GM21526 (cell line): ENCODE measurements at regions not wholly inside any gene's neighbourhood (a gene's known extent, or its start where the extent isn't known, plus 50 kb on each side); places are given as distances from the start of the nearest gene placed in this dataset.

Source experiments
- ATAC-seq: cut with Tn5 transposase; IDR thresholded peaks from one replicate; pipeline ENCODE4 v1.9.1; 2021; ENCODE audit warnings: moderate library complexity; ENCODE audit not compliant: unreplicated experiment, low FRiP score

- ATAC-seq = no peak
Measured at GRCh38 chr14:101404426-101405170, 156.7 kb upstream of the DIO3 start.

GRCh38 chr14:101405171-101405883 lies 156.0 kb upstream of the DIO3 start:
- ATAC-seq = no peak

- no peak for ATAC-seq
Measured at GRCh38 chr14:101406921-101407320, 154.4 kb upstream of the DIO3 start.

- no peak for ATAC-seq
Measured at GRCh38 chr14:101407328-101407727, 154.0 kb upstream of the DIO3 start.

GRCh38 chr14:101408077-101408831 lies 153.0 kb upstream of the DIO3 start:
- ATAC-seq = no peak

- ATAC-seq = no peak
Measured at GRCh38 chr14:101409006-101409543, 152.2 kb upstream of the DIO3 start.

GRCh38 chr14:101410126-101410525 lies 151.2 kb upstream of the DIO3 start:
- no peak for ATAC-seq

GRCh38 chr14:101411151-101411550 lies 150.1 kb upstream of the DIO3 start:
- no peak for ATAC-seq

GRCh38 chr14:101411779-101412178 lies 149.5 kb upstream of the DIO3 start:
- no peak for ATAC-seq

- no peak for ATAC-seq
Measured at GRCh38 chr14:101412739-101413138, 148.6 kb upstream of the DIO3 start.

GRCh38 chr14:101417434-101417833 lies 143.9 kb upstream of the DIO3 start:
- ATAC-seq = no peak

GRCh38 chr14:101418601-101419000 lies 142.7 kb upstream of the DIO3 start:
- ATAC-seq = no peak

GRCh38 chr14:101426466-101426865 lies 134.8 kb upstream of the DIO3 start:
- ATAC-seq = no peak

- ATAC-seq = no peak
Measured at GRCh38 chr14:101428409-101428808, 132.9 kb upstream of the DIO3 start.

GRCh38 chr14:101435546-101435945 lies 125.7 kb upstream of the DIO3 start:
- no peak for ATAC-seq

- ATAC-seq = no peak
Measured at GRCh38 chr14:101439023-101439422, 122.3 kb upstream of the DIO3 start.

- no peak for ATAC-seq
Measured at GRCh38 chr14:101440496-101440895, 120.8 kb upstream of the DIO3 start.

GRCh38 chr14:101441710-101442109 lies 119.6 kb upstream of the DIO3 start:
- no peak for ATAC-seq

GRCh38 chr14:101442451-101442850 lies 118.8 kb upstream of the DIO3 start:
- no peak for ATAC-seq

GRCh38 chr14:101444116-101444515 lies 117.2 kb upstream of the DIO3 start:
- no peak for ATAC-seq

GRCh38 chr14:101445278-101445677 lies 116.0 kb upstream of the DIO3 start:
- ATAC-seq = no peak
